ENCODE measurements at regions not wholly inside any gene's neighbourhood (a gene's known extent, or its start where the extent isn't known, plus 50 kb on each side); places are given as distances from the start of the nearest gene placed in this dataset.

DNA sequence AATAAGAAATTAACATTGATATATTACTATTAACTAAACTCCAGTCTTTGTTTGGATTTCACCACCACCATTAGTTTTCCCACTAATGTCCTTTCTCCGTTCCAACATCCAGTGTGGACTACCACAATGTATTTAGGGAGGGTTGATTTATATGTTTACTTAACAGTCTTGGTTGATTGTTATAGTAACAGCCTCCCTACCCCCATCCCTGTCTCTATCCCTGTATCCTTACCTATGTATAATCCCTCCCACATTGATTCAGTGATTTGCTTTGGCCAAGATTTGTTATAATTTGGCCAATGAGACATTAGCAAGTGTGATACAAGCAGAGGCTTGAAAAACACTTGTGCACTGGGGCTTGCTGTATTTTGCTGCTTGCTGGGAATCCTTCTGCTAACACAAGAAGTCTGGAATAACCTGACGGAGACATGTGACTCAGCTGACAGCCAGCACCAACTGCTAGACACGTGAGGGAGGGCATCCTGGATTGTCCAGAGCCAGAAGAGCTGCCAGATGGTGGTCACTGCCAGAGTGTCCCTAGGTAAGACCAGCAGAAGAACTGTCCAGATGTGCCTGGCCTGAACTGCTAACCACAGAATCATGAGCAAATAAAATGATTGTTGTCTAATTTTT is 51.2 kb upstream of the TCF7 start:
- H3K27ac ChIP-seq = no peak overlapping the region
- H3K27me3 ChIP-seq = no peaks in the 10 kb centered on the region
- no peak overlapping the region for H3K4me3 ChIP-seq
- DNase-seq (no peak), ATAC-seq (no peak)
- no peaks in the 10 kb centered on the region for H3K36me3 ChIP-seq (replicated peaks in 1 of 2; ENCODE audit: insufficient read depth in 1 of 2, low read depth in 2 of 2)
- 49 to 58% methylated on average over 3 of the region's 3 CpGs for WGBS, 2 donors
- H3K9me3 ChIP-seq = no peaks in the 10 kb centered on the region
- intact Hi-C loops (cut with DNase I) = no loop called here
- TF ChIP-seq, protein P1, sequence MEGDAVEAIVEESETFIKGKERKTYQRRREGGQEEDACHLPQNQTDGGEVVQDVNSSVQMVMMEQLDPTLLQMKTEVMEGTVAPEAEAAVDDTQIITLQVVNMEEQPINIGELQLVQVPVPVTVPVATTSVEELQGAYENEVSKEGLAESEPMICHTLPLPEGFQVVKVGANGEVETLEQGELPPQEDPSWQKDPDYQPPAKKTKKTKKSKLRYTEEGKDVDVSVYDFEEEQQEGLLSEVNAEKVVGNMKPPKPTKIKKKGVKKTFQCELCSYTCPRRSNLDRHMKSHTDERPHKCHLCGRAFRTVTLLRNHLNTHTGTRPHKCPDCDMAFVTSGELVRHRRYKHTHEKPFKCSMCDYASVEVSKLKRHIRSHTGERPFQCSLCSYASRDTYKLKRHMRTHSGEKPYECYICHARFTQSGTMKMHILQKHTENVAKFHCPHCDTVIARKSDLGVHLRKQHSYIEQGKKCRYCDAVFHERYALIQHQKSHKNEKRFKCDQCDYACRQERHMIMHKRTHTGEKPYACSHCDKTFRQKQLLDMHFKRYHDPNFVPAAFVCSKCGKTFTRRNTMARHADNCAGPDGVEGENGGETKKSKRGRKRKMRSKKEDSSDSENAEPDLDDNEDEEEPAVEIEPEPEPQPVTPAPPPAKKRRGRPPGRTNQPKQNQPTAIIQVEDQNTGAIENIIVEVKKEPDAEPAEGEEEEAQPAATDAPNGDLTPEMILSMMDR (IDR thresholded peaks at IDR 0.05) = no peak
- no peak for TF ChIP-seq POLR2A (IDR thresholded peaks at IDR 0.05)
- H3K4me1 ChIP-seq = peaks cover 7% of the 10 kb centered on the region

DNA sequence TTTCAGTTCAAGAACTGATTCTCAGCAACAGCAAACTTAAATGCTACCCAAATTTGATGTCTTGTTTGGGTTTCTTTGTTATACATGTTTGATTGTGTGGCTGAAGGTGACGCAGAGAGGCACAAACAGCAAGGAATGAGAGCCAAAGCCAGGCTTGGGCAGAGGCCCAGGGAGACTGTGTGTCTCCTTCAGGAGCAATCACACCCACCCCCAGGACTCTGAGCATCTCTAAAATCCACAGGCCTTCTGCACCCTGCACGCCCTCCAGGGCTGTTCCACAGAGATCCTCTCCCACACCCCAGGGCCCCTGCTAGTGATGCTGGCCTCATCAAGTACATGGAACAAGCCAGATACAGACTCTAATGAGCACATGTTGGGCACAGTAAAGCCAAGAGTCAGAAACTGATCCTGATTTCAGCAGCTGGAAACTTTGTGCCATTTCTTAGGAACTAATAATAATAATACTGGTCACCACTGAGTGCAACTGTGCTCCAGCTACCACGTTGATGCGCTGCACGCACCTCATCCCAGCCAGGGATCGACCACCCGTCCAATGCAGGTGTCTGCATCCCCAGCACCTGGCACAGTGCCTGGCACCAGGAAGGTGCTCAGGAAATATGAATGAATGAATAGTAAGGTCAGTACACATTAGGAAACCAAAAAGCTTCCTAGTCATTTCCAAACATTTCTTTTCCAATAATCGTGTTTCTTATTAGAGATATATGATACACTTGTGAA is 54.6 kb upstream of the TCF7 start:
- no peak for DNase-seq
- no peak for TF ChIP-seq POLR2A (IDR thresholded peaks at IDR 0.05)
- WGBS, 2 donors = 60 to 66% methylated on average over 7 to 8 of the region's 8 CpGs
- Histone ChIP-seq H3K27ac (peak overlapping the region in 1 of 4 donors; percentile 66), H3K9me3 (no peaks in the 10 kb centered on the region), H3K4me3 (no peak overlapping the region), H3K27me3 (no peaks in the 10 kb centered on the region), H3K36me3 (replicated peaks in 1 of 2; ENCODE audit: insufficient read depth in 1 of 2, low read depth in 2 of 2) (no peaks in the 10 kb centered on the region), H3K4me1 (peaks cover 7% of the 10 kb centered on the region)
- no peak for ATAC-seq
- intact Hi-C loops (cut with DNase I) = no loop called here

DNA sequence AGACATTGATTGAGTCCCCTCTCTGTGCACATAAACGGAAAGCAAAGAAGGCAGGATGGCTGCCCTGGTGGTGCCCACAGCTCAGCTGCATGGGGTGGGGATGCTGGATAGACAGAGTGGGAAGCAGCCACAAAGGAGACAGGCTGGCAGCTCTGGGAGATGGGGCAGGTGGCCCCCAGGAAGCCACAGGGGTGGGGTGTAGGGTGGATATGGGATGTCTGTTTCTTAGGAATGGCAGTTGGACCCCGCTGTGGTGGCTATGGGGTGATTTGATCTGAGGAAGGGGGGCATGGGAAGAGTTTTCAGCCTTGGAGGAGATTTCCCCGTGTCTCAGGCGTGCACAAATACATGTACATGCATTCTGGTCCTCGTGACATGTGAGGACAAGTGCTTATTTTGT is 50.2 kb upstream of the VDAC1 start:
- no peak for DNase-seq
- intact Hi-C loops (cut with DNase I) = no loop called here
- TF ChIP-seq, protein P1 (IDR thresholded peaks at IDR 0.05) = no peak
- Histone ChIP-seq H3K4me1 (peaks cover 13% of the 10 kb centered on the region), H3K27ac (no peak overlapping the region), H3K9me3 (no peaks in the 10 kb centered on the region), H3K27me3 (no peaks in the 10 kb centered on the region), H3K36me3 (replicated peaks in 1 of 2; ENCODE audit: insufficient read depth in 1 of 2, low read depth in 2 of 2) (no peaks in the 10 kb centered on the region), H3K4me3 (no peak overlapping the region)
- ATAC-seq = no peak
- 75 to 91% methylated on average over 5 of the region's 5 CpGs for WGBS, 2 donors
